Activated T-cell treated with anti-CD3 and anti-CD28 coated beads, Interleukin-2, amount 50 U/mL, for 4 hours (primary cell): ENCODE measurements at regions not wholly inside any gene's neighbourhood (a gene's known extent, or its start where the extent isn't known, plus 50 kb on each side); places are given as distances from the start of the nearest gene placed in this dataset.
A peak's percentile ranks its signal among the peaks of the same experiment; 100 is the strongest.

Experiments used
- ATAC-seq, 2 donors: fragments of 200-7000 bp; cut with Tn5 transposase; one replicate each; pipeline ENCODE4 v1.10.0; 2021
- DNase-seq: peaks from one replicate; pipeline ENCODE4 v3.0.0-alpha.2; 2020
- H3K27me3 Mint-ChIP-seq: one replicate; pipeline ENCODE4 v1.8.0; 2021; ENCODE audit warnings: low read depth, mixed read lengths
- H3K36me3 Mint-ChIP-seq: one replicate; pipeline ENCODE4 v1.8.0; 2022; ENCODE audit warnings: mixed read lengths; ENCODE audit not compliant: insufficient read depth
- H3K4me1 Mint-ChIP-seq: one replicate; pipeline ENCODE4 v1.8.0; 2021; ENCODE audit warnings: low read depth, mixed read lengths
- H3K4me3 Mint-ChIP-seq: one replicate; pipeline ENCODE4 v1.8.0; 2021; ENCODE audit warnings: mild to moderate bottlenecking, moderate library complexity, mixed read lengths
- H3K9me3 Mint-ChIP-seq: one replicate; pipeline ENCODE4 v1.8.0; 2021; ENCODE audit warnings: mixed read lengths

DNA sequence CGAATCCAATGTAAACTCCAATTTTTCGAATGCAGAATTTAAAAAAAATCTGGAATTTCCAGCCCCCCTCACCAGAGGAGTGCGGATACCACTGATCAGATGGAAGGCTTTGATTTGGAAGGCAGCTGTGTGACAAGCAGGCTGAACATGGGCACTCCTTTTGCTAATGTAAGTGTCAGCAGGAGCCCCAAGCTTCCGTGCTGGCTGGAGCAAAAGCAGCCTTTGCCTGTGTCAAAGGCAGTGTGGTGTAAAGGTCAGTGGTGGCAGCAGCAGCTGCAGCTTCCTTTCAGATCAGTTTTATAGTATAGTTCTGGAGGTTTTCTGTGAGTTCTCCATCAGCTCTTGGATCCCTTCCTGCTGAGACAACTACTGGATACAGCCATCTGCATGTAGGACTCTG, 259.9 kb downstream of the CTH start:
- Mint-ChIP-seq H3K9me3 (no peaks in the 10 kb centered on the region), H3K4me3 (no peak overlapping the region), H3K36me3 (no peaks in the 10 kb centered on the region), H3K4me1 (no peaks in the 10 kb centered on the region), H3K27me3 (peaks cover 2% of the 10 kb centered on the region)
- DNase-seq (no peak), ATAC-seq (no peak)

DNA sequence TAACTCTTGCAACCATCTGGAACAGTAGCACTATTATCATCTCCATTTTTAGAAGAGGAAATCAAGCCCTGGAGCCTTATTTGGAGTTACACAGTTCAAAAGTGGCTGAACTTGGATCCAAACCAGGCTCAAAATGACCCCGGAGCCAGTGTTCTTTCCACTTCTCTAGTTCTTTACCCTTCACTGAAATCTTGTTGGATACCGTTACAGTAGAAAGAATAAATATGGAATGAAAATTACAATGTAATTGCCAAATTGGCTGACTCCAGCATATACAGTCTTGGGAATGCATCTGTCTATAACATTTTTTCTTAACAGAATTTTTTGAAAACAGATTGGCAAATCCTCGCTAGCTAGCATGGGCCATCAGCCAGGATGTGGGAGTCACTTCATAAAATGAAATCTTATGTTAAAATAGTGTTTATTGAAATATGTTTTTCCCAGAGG, 261.4 kb downstream of the CTH start:
- peaks cover 2% of the 10 kb centered on the region for H3K27me3 Mint-ChIP-seq
- no peak for DNase-seq
- H3K9me3 Mint-ChIP-seq, result no peaks in the 10 kb centered on the region
- H3K36me3 Mint-ChIP-seq, result no peaks in the 10 kb centered on the region
- no peaks in the 10 kb centered on the region for H3K4me1 Mint-ChIP-seq
- no peak overlapping the region for H3K4me3 Mint-ChIP-seq
- ATAC-seq, result no peak

DNA sequence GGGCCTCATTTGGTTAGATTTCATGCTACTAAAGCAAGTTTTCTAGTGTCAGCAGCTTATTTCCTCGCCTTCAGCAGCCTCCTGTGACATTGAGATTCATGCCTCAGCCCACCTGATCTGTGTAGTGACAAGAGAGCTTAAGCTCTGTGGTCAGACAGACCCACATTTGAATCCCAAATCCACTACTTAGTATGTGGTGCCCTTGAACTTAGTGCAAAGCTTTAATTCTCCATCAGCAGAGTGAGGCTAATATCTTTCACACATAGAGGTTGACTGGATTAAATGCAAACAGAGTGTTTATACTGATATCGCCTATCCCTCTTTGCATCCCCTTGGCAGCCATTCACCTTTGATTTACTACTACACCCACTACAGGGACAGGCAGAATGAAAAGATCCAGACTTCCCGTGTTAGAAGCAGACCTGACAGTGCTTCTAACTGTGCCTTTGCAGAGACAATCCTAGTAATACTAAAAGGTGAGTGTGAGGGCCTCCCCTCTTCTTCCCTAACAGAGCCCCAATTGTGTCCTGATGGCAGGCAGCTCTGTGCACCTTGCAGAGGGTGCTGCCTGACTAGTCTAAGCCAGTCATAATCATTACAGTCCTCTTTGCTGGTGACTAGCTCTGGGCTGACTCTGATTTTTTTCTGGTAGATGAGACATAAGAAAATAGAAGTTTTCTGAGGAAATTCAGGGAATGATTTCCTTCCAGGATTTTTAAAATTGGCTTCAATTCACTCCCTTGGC, 264.0 kb downstream of the CTH start:
- no peak for ATAC-seq
- Mint-ChIP-seq H3K27me3 (peaks cover 2% of the 10 kb centered on the region), H3K4me1 (no peaks in the 10 kb centered on the region), H3K4me3 (no peak overlapping the region), H3K9me3 (no peaks in the 10 kb centered on the region), H3K36me3 (no peaks in the 10 kb centered on the region)
- DNase-seq, result no peak

DNA sequence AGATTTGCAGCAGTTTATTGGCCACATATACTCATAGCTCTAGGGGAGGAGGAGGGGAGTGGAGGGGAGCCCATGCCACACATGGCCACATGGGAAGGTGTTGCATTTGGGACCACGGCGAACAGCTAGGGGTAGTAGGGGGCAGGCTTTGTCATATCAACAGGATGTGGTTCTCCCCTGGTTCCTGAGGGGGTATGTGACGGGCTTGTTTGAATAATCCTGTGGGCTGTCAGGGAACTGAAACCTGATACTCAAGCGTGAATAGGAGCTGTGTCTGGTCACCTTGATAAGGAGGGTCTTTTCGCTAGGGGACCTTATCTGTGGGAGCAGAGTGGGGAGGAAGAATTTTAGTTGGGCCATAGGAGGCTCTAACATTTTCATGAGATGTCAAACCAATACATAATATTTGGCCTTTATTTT, 264.7 kb downstream of the CTH start:
- Mint-ChIP-seq H3K9me3 (no peaks in the 10 kb centered on the region), H3K27me3 (peaks cover 2% of the 10 kb centered on the region), H3K36me3 (no peaks in the 10 kb centered on the region), H3K4me1 (no peaks in the 10 kb centered on the region), H3K4me3 (no peak overlapping the region)
- ATAC-seq, result no peak
- DNase-seq, result no peak

DNA sequence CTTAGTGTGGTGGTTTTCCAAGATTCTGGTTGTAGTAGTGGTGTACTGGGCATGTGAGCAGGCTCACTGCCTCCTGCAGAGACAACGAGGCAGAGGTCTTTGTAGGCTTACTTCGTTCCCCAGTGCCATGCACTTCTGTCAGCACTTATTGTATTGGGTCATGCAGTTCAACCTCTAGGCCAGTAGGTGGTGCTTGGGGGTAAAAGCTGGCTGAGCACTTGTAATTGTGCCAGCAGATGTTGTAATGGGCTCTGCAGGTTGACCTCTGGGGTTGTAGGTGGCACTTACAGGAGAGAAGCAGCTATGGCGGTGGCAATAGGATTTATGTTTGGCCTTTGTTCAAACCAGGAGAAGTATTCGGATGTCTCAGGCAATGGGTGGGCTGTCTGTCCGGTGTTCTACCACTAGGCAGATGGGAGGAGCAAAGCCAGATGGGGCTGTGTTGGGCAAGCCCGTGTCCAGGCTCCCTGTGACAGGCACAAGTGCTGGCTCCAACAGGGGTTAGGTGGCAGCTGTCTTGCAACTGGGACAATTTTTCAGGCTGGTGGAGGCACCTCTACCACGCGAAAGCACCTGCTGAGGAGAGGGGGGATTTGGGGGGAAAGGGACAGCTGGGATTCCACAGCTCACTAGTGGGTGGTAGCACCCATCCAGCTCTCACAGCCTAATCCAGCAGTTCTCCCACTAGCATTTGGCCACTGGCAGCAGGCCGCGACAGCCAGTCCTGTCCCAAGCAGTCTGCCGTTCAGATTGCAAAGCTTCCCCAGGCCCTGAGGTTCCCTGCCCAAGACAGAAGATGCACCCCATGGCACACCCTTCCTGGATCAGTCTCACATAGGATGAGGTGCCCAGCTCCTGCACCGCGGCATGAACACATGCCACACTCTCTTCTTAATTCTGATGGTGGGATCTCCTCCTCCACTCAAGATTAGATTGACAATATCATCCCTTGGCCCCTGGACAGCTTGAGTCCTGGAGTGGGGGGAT, 274.5 kb downstream of the CTH start:
- DNase-seq (peak; percentile 8), ATAC-seq (peak; percentile 50 to 60)
- H3K4me3 Mint-ChIP-seq, result no peak overlapping the region
- peaks cover 13% of the 10 kb centered on the region for H3K27me3 Mint-ChIP-seq
- no peaks in the 10 kb centered on the region for H3K9me3 Mint-ChIP-seq
- no peaks in the 10 kb centered on the region for H3K4me1 Mint-ChIP-seq
- H3K36me3 Mint-ChIP-seq, result no peaks in the 10 kb centered on the region

DNA sequence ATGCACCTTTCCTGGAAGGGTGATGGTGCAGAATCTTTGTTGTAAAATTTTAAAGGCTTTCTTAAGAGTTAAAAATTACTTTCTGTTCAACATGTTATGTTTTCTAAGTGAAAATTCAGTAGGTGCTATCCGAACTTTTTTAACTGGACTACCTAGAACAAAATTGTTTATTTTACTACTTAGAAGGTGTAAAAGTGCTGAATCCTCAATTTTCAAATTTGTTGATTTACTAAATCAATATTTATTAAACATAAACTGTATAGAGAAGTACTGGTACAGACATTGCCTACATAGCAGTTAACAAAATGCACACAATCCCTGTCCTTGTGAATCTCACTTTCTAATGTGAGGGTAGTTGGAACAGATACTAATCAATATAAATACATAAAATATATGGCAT, 277.5 kb downstream of the CTH start:
- Mint-ChIP-seq H3K4me3 (no peak overlapping the region), H3K36me3 (no peaks in the 10 kb centered on the region), H3K27me3 (peaks cover 11% of the 10 kb centered on the region), H3K9me3 (no peaks in the 10 kb centered on the region), H3K4me1 (no peaks in the 10 kb centered on the region)
- ATAC-seq, result no peak
- DNase-seq, result no peak

DNA sequence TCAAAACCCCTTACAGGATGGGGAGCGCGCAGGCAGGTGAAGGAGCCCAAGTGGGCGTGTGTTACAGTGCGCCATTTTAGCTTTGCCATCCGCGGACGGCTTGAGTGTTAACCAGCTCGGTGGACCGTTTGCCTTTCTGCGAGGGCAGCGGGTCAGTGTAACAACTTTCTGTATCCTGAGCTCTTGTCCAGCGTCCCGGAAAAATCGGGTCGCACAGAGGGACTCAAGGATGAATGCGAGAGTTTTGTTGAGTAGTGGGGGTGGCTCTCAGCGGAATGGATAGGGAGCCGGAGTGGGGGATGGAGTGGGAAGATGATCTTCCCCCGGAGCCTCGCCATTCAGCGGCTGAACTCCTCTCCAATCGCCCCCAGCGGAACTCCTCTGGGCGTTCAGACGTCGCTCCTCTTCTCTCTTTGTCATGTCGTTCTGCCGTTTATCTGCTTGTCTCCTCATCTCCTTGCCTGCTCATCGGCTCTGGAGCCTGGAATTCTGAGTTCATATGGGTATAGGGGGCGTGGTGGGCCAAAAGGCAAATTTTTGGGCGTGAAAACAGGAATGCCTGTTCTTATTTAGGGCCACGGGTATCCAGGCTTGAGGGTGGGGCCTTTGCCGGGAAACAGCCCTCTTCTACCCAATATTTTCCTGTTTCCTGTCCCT, 295.4 kb downstream of the CTH start:
- Mint-ChIP-seq H3K4me3 (no peak overlapping the region), H3K27me3 (peaks cover 2% of the 10 kb centered on the region), H3K9me3 (peaks cover 3% of the 10 kb centered on the region), H3K4me1 (no peaks in the 10 kb centered on the region), H3K36me3 (no peaks in the 10 kb centered on the region)
- DNase-seq, result no peak
- no peak for ATAC-seq

DNA sequence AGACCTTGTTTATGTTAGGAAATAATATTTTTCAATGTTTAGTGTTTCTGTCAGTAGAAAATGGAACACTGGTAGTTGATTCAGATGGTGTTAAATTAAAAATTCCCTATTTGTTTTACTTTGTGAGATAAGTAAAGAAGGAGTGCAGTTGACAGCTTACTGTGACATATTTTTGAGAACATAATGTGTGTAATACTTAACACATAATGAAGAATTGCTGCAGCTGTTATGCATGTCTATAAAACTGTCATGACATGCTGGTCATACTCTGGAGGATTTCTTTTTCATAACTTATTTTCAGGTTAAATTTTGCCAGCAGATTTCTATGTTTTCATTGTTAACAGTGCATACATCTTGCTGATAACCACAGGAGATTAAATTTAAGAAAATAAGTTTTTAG, 296.1 kb downstream of the CTH start:
- H3K36me3 Mint-ChIP-seq, result no peaks in the 10 kb centered on the region
- H3K27me3 Mint-ChIP-seq, result peaks cover 2% of the 10 kb centered on the region
- no peaks in the 10 kb centered on the region for H3K4me1 Mint-ChIP-seq
- ATAC-seq (no peak), DNase-seq (no peak)
- H3K9me3 Mint-ChIP-seq, result peaks cover 3% of the 10 kb centered on the region
- H3K4me3 Mint-ChIP-seq, result no peak overlapping the region

DNA sequence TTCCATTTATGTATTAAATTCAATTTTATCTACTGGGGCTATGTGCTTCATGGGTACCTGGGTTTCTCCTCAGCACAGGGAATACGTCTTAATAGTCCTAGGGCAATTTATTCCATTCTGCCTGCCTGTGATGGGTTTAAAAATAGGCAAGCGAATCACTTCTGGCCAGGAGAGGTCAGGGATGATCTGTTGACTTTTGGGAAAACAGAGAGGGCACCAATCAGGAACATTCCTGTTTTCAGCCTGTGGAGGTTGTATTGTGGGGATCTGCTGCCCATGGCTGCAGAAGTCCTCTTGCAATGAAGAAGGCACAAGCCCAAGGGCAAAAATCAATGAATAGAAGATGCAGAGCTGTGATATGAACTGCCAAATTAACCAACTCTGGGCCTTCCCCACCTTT, 303.1 kb downstream of the CTH start:
- Mint-ChIP-seq H3K36me3 (no peaks in the 10 kb centered on the region), H3K4me3 (no peak overlapping the region)
- no peak for ATAC-seq

DNA sequence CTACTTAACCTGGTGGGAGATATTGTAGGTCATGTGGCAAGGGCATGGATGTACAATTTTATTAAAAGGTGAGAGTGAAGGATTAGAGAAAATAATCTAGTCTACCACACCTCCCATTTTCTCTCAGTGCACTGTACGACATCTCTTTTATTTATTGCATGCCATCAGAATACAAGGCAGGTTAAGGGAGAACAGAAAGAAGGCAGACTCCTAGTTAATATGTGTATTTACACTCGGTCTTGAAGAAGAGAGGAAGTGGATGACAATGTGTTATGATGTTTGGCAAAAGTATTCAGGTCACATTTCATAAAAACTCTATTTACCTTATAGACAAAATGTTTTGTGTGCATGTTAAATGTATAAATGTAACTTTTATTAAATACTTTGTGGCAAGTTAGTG, 306.1 kb downstream of the CTH start:
- H3K36me3 Mint-ChIP-seq, result no peaks in the 10 kb centered on the region
- DNase-seq, result no peak
- H3K9me3 Mint-ChIP-seq, result peaks cover 7% of the 10 kb centered on the region
- no peaks in the 10 kb centered on the region for H3K4me1 Mint-ChIP-seq
- no peak for ATAC-seq
- no peaks in the 10 kb centered on the region for H3K27me3 Mint-ChIP-seq
- H3K4me3 Mint-ChIP-seq, result no peak overlapping the region

More for the DNA sequence above, 303.1 kb downstream of the CTH start:
- no peaks in the 10 kb centered on the region for H3K27me3 Mint-ChIP-seq
- H3K9me3 Mint-ChIP-seq, result no peaks in the 10 kb centered on the region
- H3K4me1 Mint-ChIP-seq, result no peaks in the 10 kb centered on the region
- no peak for DNase-seq

DNA sequence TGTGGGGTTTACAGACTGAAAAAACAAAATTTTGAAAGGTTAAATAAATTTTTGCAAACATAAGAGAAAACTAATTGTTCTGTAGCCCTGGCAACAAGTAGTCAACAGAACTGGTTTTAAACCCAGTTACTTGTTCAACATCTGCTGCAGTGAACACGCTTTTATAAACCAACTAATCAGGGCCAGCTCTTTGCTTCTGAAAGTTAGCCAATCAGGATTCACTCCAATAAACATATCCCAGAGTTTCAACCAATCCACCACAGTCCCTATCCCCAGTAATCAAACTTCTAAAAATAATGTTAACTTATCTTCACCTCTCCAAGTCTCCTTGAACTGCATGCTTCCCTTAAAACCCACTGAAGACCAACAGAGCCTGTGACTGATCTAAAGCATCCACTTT, 306.6 kb downstream of the CTH start:
- ATAC-seq (no peak), DNase-seq (no peak)
- H3K4me1 Mint-ChIP-seq, result no peaks in the 10 kb centered on the region

DNA sequence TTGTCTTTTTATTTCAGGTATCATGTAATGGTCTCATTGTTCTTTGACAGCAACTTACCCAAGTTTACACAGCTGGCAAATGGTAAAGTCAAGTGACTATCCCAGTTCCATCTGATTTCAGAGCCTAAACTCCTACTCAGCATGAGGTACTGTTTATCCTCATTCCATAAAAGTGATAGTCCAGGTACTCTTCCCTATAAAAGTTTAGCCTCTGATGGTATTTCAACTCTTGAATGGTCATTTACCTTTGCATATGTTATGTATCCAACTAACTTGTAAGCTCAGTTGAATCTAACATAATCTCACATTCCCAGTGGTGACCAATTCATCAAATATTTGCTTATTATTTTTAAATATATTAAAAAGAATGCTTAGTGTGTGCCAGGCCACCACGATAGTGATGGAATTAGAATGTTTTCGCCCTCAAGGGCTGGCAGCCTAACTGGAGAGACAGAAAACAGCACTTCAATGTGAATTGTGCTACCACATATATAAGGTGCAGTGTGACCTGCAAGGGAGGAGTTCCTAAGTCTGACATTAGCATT, 307.1 kb downstream of the CTH start:
- Mint-ChIP-seq H3K9me3 (peaks cover 10% of the 10 kb centered on the region), H3K36me3 (no peaks in the 10 kb centered on the region), H3K27me3 (no peaks in the 10 kb centered on the region), H3K4me3 (no peak overlapping the region), H3K4me1 (no peaks in the 10 kb centered on the region)
- ATAC-seq (no peak), DNase-seq (no peak)

More for the DNA sequence above, 306.6 kb downstream of the CTH start:
- no peak overlapping the region for H3K4me3 Mint-ChIP-seq
- no peaks in the 10 kb centered on the region for H3K27me3 Mint-ChIP-seq
- H3K36me3 Mint-ChIP-seq, result no peaks in the 10 kb centered on the region
- H3K9me3 Mint-ChIP-seq, result peaks cover 7% of the 10 kb centered on the region

DNA sequence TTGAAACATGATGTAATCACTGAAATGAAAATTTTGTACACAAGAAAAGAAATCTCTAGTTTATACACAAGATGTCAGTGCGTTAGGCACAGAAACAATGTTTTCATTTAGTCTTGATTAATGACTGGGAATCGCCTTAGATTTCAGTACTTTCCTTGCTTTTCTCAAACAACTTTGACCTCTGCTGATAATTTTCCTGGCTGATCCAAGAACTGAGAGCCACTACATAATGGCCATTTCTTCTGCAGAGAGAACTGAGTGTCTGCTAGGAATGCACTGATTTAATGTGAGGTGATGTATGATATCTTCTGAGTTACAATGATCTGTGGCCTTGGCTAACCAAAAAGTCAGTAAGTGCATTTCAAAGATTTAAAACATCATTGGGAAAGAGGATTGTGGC, 308.1 kb downstream of the CTH start:
- DNase-seq (no peak), ATAC-seq (no peak)
- Mint-ChIP-seq H3K4me3 (no peak overlapping the region), H3K9me3 (peaks cover 15% of the 10 kb centered on the region), H3K36me3 (no peaks in the 10 kb centered on the region), H3K27me3 (no peaks in the 10 kb centered on the region), H3K4me1 (no peaks in the 10 kb centered on the region)

DNA sequence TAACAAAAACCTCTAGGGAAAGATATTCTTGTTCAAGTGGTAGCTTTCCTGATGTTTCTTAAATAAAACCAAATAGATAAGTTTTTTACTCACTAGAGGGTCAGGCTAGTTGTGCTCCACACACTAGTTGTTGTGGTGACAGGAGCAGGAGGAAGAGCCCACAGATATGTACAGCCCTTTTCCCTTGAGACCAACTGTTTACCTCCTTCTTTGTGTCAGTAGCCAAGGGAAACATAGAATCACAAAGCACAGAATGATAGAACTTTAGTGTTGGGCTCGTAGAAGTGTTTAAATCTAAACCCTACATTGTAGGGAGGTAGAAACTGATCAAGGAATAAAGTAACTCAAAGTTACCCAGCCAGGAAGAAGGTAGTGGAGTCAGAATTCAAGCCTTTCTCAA, 309.0 kb downstream of the CTH start:
- no peaks in the 10 kb centered on the region for H3K4me1 Mint-ChIP-seq
- ATAC-seq (no peak), DNase-seq (no peak)
- no peaks in the 10 kb centered on the region for H3K27me3 Mint-ChIP-seq
- H3K9me3 Mint-ChIP-seq, result peaks cover 17% of the 10 kb centered on the region
- H3K36me3 Mint-ChIP-seq, result no peaks in the 10 kb centered on the region
- H3K4me3 Mint-ChIP-seq, result no peak overlapping the region
